ENCODE measurements at regions not wholly inside any gene's neighbourhood (a gene's known extent, or its start where the extent isn't known, plus 50 kb on each side); places are given as distances from the start of the nearest gene placed in this dataset.

GRCh38 chr4:171561419-171561818 is 251.8 kb upstream of the GALNTL6 start:
- TF ChIP-seq, protein P1, sequence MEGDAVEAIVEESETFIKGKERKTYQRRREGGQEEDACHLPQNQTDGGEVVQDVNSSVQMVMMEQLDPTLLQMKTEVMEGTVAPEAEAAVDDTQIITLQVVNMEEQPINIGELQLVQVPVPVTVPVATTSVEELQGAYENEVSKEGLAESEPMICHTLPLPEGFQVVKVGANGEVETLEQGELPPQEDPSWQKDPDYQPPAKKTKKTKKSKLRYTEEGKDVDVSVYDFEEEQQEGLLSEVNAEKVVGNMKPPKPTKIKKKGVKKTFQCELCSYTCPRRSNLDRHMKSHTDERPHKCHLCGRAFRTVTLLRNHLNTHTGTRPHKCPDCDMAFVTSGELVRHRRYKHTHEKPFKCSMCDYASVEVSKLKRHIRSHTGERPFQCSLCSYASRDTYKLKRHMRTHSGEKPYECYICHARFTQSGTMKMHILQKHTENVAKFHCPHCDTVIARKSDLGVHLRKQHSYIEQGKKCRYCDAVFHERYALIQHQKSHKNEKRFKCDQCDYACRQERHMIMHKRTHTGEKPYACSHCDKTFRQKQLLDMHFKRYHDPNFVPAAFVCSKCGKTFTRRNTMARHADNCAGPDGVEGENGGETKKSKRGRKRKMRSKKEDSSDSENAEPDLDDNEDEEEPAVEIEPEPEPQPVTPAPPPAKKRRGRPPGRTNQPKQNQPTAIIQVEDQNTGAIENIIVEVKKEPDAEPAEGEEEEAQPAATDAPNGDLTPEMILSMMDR (IDR thresholded peaks at IDR 0.05; ENCODE audit: insufficient read depth, low read length): no peak
- TF ChIP-seq POLR2AphosphoS5 (IDR thresholded peaks at IDR 0.05; ENCODE audit: low read depth): no peak

All from HL-60 (cell line).